Heart right ventricle (tissue), 16 donors: ENCODE measurements at regions not wholly inside any gene's neighbourhood (a gene's known extent, or its start where the extent isn't known, plus 50 kb on each side); places are given as distances from the start of the nearest gene placed in this dataset.

ENCODE experiments used
- ATAC-seq, 8 donors: fragments of 200-7000 bp; cut with Tn5 transposase; one replicate each; pipeline ENCODE4 v1.9.1; 2020; ENCODE audit warnings: mild to moderate bottlenecking in 8 of 8, moderate library complexity in 8 of 8, moderate number of reproducible peaks in 1 of 8
- DNase-seq, 2 donors: peaks; one replicate each; pipeline ENCODE4 v3.0.0-alpha.2; 2020
- H3K27ac ChIP-seq, 10 donors: fragments of 200-600 bp; sonication (generic) in 2 of 10; one replicate each; pipeline versions ENCODE4 v1.5.0 to v1.8.0; 2020 to 2022; ENCODE audit warnings: mild to moderate bottlenecking in 3 of 10
- H3K27me3 ChIP-seq, 7 donors: fragments of 200-600 bp; one replicate each; pipeline ENCODE4 v1.8.0; 2021 to 2022; ENCODE audit warnings: mild to moderate bottlenecking in 2 of 7
- H3K36me3 ChIP-seq, 9 donors: fragments of 200-600 bp; sonication (generic) in 1 of 9; one replicate each; pipeline versions ENCODE4 v1.5.0 to v1.8.0; 2020 to 2022; ENCODE audit warnings: mild to moderate bottlenecking in 2 of 9
- H3K4me1 ChIP-seq, 9 donors: fragments of 200-600 bp; sonication (generic) in 1 of 9; one replicate each; pipeline versions ENCODE4 v1.5.0 to v1.8.0; 2020 to 2022; ENCODE audit warnings: mild to moderate bottlenecking in 4 of 9
- H3K4me3 ChIP-seq, 10 donors: fragments of 200-600 bp; sonication (generic) in 2 of 10; one replicate each; pipeline versions ENCODE4 v1.5.0 to v1.8.0; 2020 to 2022; ENCODE audit warnings: mild to moderate bottlenecking in 7 of 10, moderate library complexity in 2 of 10
- H3K9me3 ChIP-seq, 11 donors: fragments of 200-600 bp in 10 of 11; sonication (generic) in 2 of 11; one replicate each; pipeline versions ENCODE4 v1.5.0 to v1.8.0; 2013 to 2022; ENCODE audit warnings: mild to moderate bottlenecking in 2 of 11, control low read depth in 1 of 11, moderate library complexity in 1 of 11
- CTCF ChIP-seq, 9 donors: fragments of 200-600 bp; sonication (generic) in 2 of 9; IDR thresholded peaks; one replicate each; pipeline versions ENCODE4 v1.5.0 to v1.8.0; 2021 to 2022; ENCODE audit warnings: antibody characterized with exemption in 9 of 9, mild to moderate bottlenecking in 5 of 9, moderate library complexity in 1 of 9
- WGBS, 2 donors: extraction: QIAGEN DNeasy Blood & Tissue Kit; methylation state at CpG; one replicate each; pipeline ENCODE4 v1.1.7; 2013; ENCODE audit warnings: inconsistent platforms in 1 of 2; 5-methylcytosine and 5-hydroxymethylcytosine counted together
- intact Hi-C, 10 donors: fragments of 100-400 bp; cut with DNase I; formaldehyde crosslinking; loops; one replicate each; pipeline versions ENCODE4 v1.11.1 to v1.14.2; 2022
- donor health status: Arrhythmogenic right ventricular cardiomyopathy.
- donor health status: ischemic (EF 13 %, LVEDD 7.1; RV severe dilation, severe dysfunction).
- donor health status: healthy with polysubstance abuse.
- donor health status: DM: no; HTN: yes; CAD: no.
- donor health status: DM: no; HTN: no; CAD: no.
- donor health status: ischemic (EF 25% LVEDD 6.9; RV normal size, moderate dysfunction).
- donor health status: ischemic (EF 25% LVEDD 5.7; RV mildly dilated, moderate dysfunction).
- donor health status: healthy.
- donor health status: DM: yes; HTN: yes; CAD: no.
- donor health status: Ischemic cardiomyopathy.
- donor health status: ischemic (EF 35%, LVEDD 5.7; RV mildly dilated, moderate dysfunction).
- donor health status: nonischemic (EF 11% LVEDD 7.7; RV severe dilation, severe dysfunction).
- donor health status: DM: yes; HTN: yes; CAD: no.
- donor health status: PGD.
- donor health status: ischemic (EF 29% LVEDD 5.4; RV normal size, mild dysfunction).
- donor health status: nonischemic (EF 23%, LVEDD 6.1; RV moderate dilation, normal function).

GRCh38 chr11:25859776-25860175 is 472.2 kb upstream of the ANO3 start:
- intact Hi-C loops, result no loop called here
- peaks cover 0 to 11% (median 0%) of the 10 kb centered on the region in 9 donors for H3K4me1 ChIP-seq
- H3K36me3 ChIP-seq, result no peaks in the 10 kb centered on the region
- no peak overlapping the region for H3K4me3 ChIP-seq
- H3K27me3 ChIP-seq, result no peaks in the 10 kb centered on the region
- H3K9me3 ChIP-seq, result no peaks in the 10 kb centered on the region
- no peak for TF ChIP-seq CTCF (IDR thresholded peaks at IDR 0.05)
- 83 to 98% methylated on average over 5 of the region's 5 CpGs for WGBS, 2 donors
- no peak for DNase-seq
- no peak for ATAC-seq
- no peak overlapping the region for H3K27ac ChIP-seq

GRCh38 chr11:25860677-25861450 is 471.1 kb upstream of the ANO3 start:
- no peak overlapping the region for H3K27ac ChIP-seq
- no peak for TF ChIP-seq CTCF (IDR thresholded peaks at IDR 0.05)
- 52 to 59% methylated on average over 2 of the region's 2 CpGs for WGBS, 2 donors
- H3K36me3 ChIP-seq, result no peaks in the 10 kb centered on the region
- DNase-seq (no peak), ATAC-seq (no peak)
- peaks cover 0 to 11% (median 0%) of the 10 kb centered on the region in 9 donors for H3K4me1 ChIP-seq
- intact Hi-C loops, result no loop called here
- no peaks in the 10 kb centered on the region for H3K9me3 ChIP-seq
- no peaks in the 10 kb centered on the region for H3K27me3 ChIP-seq
- H3K4me3 ChIP-seq, result no peak overlapping the region

- DNase-seq, result no peak
- intact Hi-C loops, result no loop called here
- no peak for TF ChIP-seq CTCF (IDR thresholded peaks at IDR 0.05)
- no peak overlapping the region for H3K27ac ChIP-seq
- 82 to 86% methylated on average over 1 of the region's 1 CpG for WGBS, 2 donors
- H3K27me3 ChIP-seq, result no peaks in the 10 kb centered on the region
- no peak for ATAC-seq
- H3K4me3 ChIP-seq, result no peak overlapping the region
- H3K9me3 ChIP-seq, result no peaks in the 10 kb centered on the region
- no peaks in the 10 kb centered on the region for H3K36me3 ChIP-seq
- H3K4me1 ChIP-seq, result peaks cover 0 to 11% (median 0%) of the 10 kb centered on the region in 9 donors
These were observed 469.8 kb upstream of the ANO3 start for GRCh38 chr11:25862159-25862558.

- no peak for ATAC-seq
- H3K4me1 ChIP-seq, result peaks cover 0 to 11% (median 0%) of the 10 kb centered on the region in 9 donors
- intact Hi-C loops, result no loop called here
- no peak for TF ChIP-seq CTCF (IDR thresholded peaks at IDR 0.05)
- no peak overlapping the region for H3K4me3 ChIP-seq
- H3K36me3 ChIP-seq, result no peaks in the 10 kb centered on the region
- no peak overlapping the region for H3K27ac ChIP-seq
- DNase-seq, result no peak
- WGBS, 2 donors, result 66 to 67% methylated on average over 3 of the region's 3 CpGs
- no peaks in the 10 kb centered on the region for H3K9me3 ChIP-seq
- no peaks in the 10 kb centered on the region for H3K27me3 ChIP-seq
These were observed 467.9 kb upstream of the ANO3 start for GRCh38 chr11:25863986-25864385.
